ENCODE measurements at regions not wholly inside any gene's neighbourhood (a gene's known extent, or its start where the extent isn't known, plus 50 kb on each side); places are given as distances from the start of the nearest gene placed in this dataset.
A peak's percentile ranks its signal among the peaks of the same experiment; 100 is the strongest.

GRCh38 chr3:10725846-10726245 is 90.2 kb upstream of the SLC6A11 start:
- no peak overlapping the region for H3K27ac ChIP-seq (ENCODE audit: low read depth, low read length)
- H3K9me3 ChIP-seq (ENCODE audit: control insufficient read depth, low read length) = peaks cover 2% of the 10 kb centered on the region
- H3K36me3 ChIP-seq (ENCODE audit: control insufficient read depth, insufficient read depth, low read length) = no peaks in the 10 kb centered on the region
- no peaks in the 10 kb centered on the region for H3K4me1 ChIP-seq (ENCODE audit: control insufficient read depth, insufficient read depth, low read length)
- no peak for TF ChIP-seq CTCF (conservative IDR thresholded peaks at IDR 0.05)
- H3K4me3 ChIP-seq (ENCODE audit: low read length) = no peak overlapping the region
- H3K9me3 Mint-ChIP-seq = peaks cover 10% of the 10 kb centered on the region
- H3K4me1 Mint-ChIP-seq = no peaks in the 10 kb centered on the region
- no peak overlapping the region for H3K9ac ChIP-seq (ENCODE audit: extremely low read depth, low read length, poor library complexity, severe bottlenecking)
- peak; percentile 20 for DNase-seq
- no peaks in the 10 kb centered on the region for H3K27me3 ChIP-seq (ENCODE audit: control insufficient read depth, insufficient read depth, low read length, poor library complexity, severe bottlenecking)
- no peak overlapping the region for H3K27ac Mint-ChIP-seq
- H3K4me3 Mint-ChIP-seq = no peak overlapping the region
- H3K27me3 Mint-ChIP-seq (ENCODE audit: insufficient read depth) = no peaks in the 10 kb centered on the region
- H3K36me3 Mint-ChIP-seq (ENCODE audit: low read depth) = no peaks in the 10 kb centered on the region
- 90 to 100% methylated on average over 2 to 5 of the region's 5 CpGs for WGBS, 2 experiments (ENCODE audit: insufficient coverage in 1 of 2, insufficient read length in 1 of 2)

DNA sequence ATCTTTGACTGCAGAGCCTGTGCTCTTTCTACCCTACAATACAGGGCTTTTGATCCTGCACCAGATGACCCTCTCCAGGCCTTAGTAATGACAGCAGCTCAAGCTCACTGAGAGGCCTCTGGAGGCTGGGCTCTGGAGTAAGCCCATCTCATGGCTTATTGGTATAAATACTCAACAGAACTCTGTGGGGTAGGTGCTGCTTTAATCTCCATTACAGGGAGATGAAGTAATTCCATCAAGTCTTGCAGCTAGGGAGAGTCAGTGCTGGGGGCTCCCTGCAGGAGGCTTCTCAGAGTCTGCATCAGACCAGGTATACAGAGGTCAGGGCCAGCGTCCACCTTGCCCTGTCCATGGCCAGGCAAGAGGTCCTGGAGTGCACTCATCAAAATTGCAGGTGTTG is 89.2 kb upstream of the SLC6A11 start:
- WGBS, 2 experiments (ENCODE audit: insufficient coverage in 1 of 2, insufficient read length in 1 of 2) = 92% methylated on average over 1 of the region's 1 CpG; no CpG with 5 or more reads in 1 of the 2 experiments

DNA sequence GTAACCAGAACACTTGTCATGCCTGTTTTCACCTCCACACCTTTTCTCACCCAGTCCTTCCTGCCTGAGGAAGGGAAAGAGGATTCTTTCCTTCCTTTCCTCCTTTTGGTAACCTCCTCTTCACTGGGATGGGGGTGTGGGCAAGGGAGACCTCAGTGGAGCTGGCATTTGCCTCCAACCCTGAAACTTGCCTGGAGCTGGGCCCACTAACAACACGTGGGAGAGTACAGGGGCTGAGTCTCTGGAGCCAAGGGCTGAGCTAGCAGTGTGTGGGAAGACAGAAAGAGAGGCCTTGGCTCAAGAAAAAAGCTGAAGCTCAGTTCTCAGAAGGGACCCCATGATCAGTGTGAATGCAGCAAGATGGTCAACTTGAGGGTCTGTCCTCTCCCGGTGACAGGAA is 86.6 kb upstream of the SLC6A11 start:
- 83 to 88% methylated on average over 2 of the region's 2 CpGs for WGBS, 2 experiments (ENCODE audit: insufficient coverage in 1 of 2, insufficient read length in 1 of 2)
- Histone ChIP-seq H3K27me3 (ENCODE audit: control insufficient read depth, insufficient read depth, low read length, poor library complexity, severe bottlenecking) (no peaks in the 10 kb centered on the region), H3K9ac (ENCODE audit: extremely low read depth, low read length, poor library complexity, severe bottlenecking) (no peak overlapping the region), H3K36me3 (ENCODE audit: control insufficient read depth, insufficient read depth, low read length) (no peaks in the 10 kb centered on the region), H3K9me3 (ENCODE audit: control insufficient read depth, low read length) (peaks cover 27% of the 10 kb centered on the region), H3K4me1 (ENCODE audit: control insufficient read depth, insufficient read depth, low read length) (no peaks in the 10 kb centered on the region), H3K4me3 (ENCODE audit: low read length) (no peak overlapping the region), H3K27ac (ENCODE audit: low read depth, low read length) (no peak overlapping the region)
- H3K27ac Mint-ChIP-seq = no peak overlapping the region
- DNase-seq = peak; percentile 28
- no peaks in the 10 kb centered on the region for H3K27me3 Mint-ChIP-seq (ENCODE audit: insufficient read depth)
- no peaks in the 10 kb centered on the region for H3K36me3 Mint-ChIP-seq (ENCODE audit: low read depth)
- no peaks in the 10 kb centered on the region for H3K4me1 Mint-ChIP-seq
- no peak overlapping the region for H3K4me3 Mint-ChIP-seq
- TF ChIP-seq CTCF (conservative IDR thresholded peaks at IDR 0.05) = no peak
- H3K9me3 Mint-ChIP-seq = peaks cover 36% of the 10 kb centered on the region

More for the DNA sequence above, 89.2 kb upstream of the SLC6A11 start:
- no peak overlapping the region for H3K4me3 ChIP-seq (ENCODE audit: low read length)
- H3K27ac Mint-ChIP-seq = no peak overlapping the region
- no peaks in the 10 kb centered on the region for H3K4me1 ChIP-seq (ENCODE audit: control insufficient read depth, insufficient read depth, low read length)
- H3K27me3 Mint-ChIP-seq (ENCODE audit: insufficient read depth) = no peaks in the 10 kb centered on the region
- no peak for TF ChIP-seq CTCF (conservative IDR thresholded peaks at IDR 0.05)
- no peaks in the 10 kb centered on the region for H3K36me3 ChIP-seq (ENCODE audit: control insufficient read depth, insufficient read depth, low read length)
- no peaks in the 10 kb centered on the region for H3K4me1 Mint-ChIP-seq
- no peak overlapping the region for H3K27ac ChIP-seq (ENCODE audit: low read depth, low read length)
- H3K9me3 Mint-ChIP-seq = peaks cover 16% of the 10 kb centered on the region
- DNase-seq = peak; percentile 3
- no peak overlapping the region for H3K9ac ChIP-seq (ENCODE audit: extremely low read depth, low read length, poor library complexity, severe bottlenecking)
- H3K4me3 Mint-ChIP-seq = no peak overlapping the region
- H3K27me3 ChIP-seq (ENCODE audit: control insufficient read depth, insufficient read depth, low read length, poor library complexity, severe bottlenecking) = no peaks in the 10 kb centered on the region
- peaks cover 3% of the 10 kb centered on the region for H3K9me3 ChIP-seq (ENCODE audit: control insufficient read depth, low read length)
- H3K36me3 Mint-ChIP-seq (ENCODE audit: low read depth) = no peaks in the 10 kb centered on the region
